ENCODE measurements at regions not wholly inside any gene's neighbourhood (a gene's known extent, or its start where the extent isn't known, plus 50 kb on each side); places are given as distances from the start of the nearest gene placed in this dataset.

- TF ChIP-seq CTCF (IDR thresholded peaks at IDR 0.05; ENCODE audit: low read length): no peak
- TF ChIP-seq EZH2 (optimal IDR thresholded peaks at IDR 0.05; ENCODE audit: low read depth, low read length): no peak
These were observed 408.1 kb downstream of the GADD45G start for GRCh38 chr9:90012949-90013348.
